SU-DHL-6 (cell line): ENCODE measurements at regions not wholly inside any gene's neighbourhood (a gene's known extent, or its start where the extent isn't known, plus 50 kb on each side); places are given as distances from the start of the nearest gene placed in this dataset.

ENCODE experiments used
- H2AFZ ChIP-seq: fragments of 200-600 bp; sonication (generic); 2 replicates; pipeline ENCODE4 v1.6.1; 2014; ENCODE audit warnings: low read depth, mild to moderate bottlenecking, moderate library complexity, mixed read lengths, antibody characterized with exemption, low read length; ENCODE audit not compliant: severe bottlenecking
- H3F3A ChIP-seq: fragments of 200-600 bp; shearing (Covaris generic); 2 replicates; pipeline ENCODE4 v1.6.0; 2016; ENCODE audit warnings: antibody characterized with exemption, mild to moderate bottlenecking; ENCODE audit not compliant: insufficient read depth
- H3K27ac ChIP-seq: fragments of 200-600 bp; sonication (generic); 2 replicates; pipeline ENCODE4 v1.5.1; 2016; ENCODE audit warnings: low read depth, mild to moderate bottlenecking, low read length, moderate library complexity, mixed read lengths
- H3K27me3 ChIP-seq: fragments of 200-600 bp; sonication (generic), shearing (Covaris generic); 2 replicates; pipeline ENCODE4 v1.6.0; 2014; ENCODE audit warnings: mild to moderate bottlenecking, low read length
- H3K36me3 ChIP-seq: fragments of 200-600 bp; sonication (generic); 2 replicates; pipeline ENCODE4 v1.6.1; 2014; ENCODE audit warnings: mild to moderate bottlenecking, low read length, mixed read lengths
- H3K4me2 ChIP-seq: fragments of 300-600, 200-600 bp; shearing (Covaris generic), sonication (generic); 2 replicates; pipeline ENCODE4 v1.6.0; 2014; ENCODE audit warnings: low read length, low read depth, mild to moderate bottlenecking; ENCODE audit not compliant: poor library complexity, severe bottlenecking
- H3K4me3 ChIP-seq: fragments of 200-600 bp; sonication (generic); 2 replicates; pipeline ENCODE4 v1.5.1; 2014; ENCODE audit warnings: antibody characterized with exemption, low read length, mild to moderate bottlenecking, mixed read lengths; ENCODE audit not compliant: insufficient read depth, poor library complexity, severe bottlenecking
- H3K79me2 ChIP-seq: fragments of 200-600 bp; sonication (generic); 2 replicates; pipeline ENCODE4 v1.6.1; 2014; ENCODE audit warnings: mild to moderate bottlenecking, low read length, moderate library complexity; ENCODE audit not compliant: insufficient read depth
- H3K9ac ChIP-seq: fragments of 200-600 bp; sonication (generic); 2 replicates; pipeline ENCODE4 v1.7.0; 2014; ENCODE audit warnings: mild to moderate bottlenecking, low read length
- H3K9me2 ChIP-seq: fragments of 200-600 bp; sonication (generic); replicated peaks from 2 replicates; pipeline ENCODE4 v1.6.1; 2014; ENCODE audit warnings: low read length; ENCODE audit not compliant: insufficient read depth
- H3K9me3 ChIP-seq: fragments of 200-600 bp; sonication (generic); 2 replicates; pipeline ENCODE4 v1.6.1; 2014; ENCODE audit warnings: low read length, mixed read lengths; ENCODE audit not compliant: insufficient read depth
- H4K20me1 ChIP-seq: fragments of 200-600 bp; sonication (generic); 2 replicates; pipeline ENCODE4 v1.6.1; 2014; ENCODE audit warnings: low read depth, mild to moderate bottlenecking, antibody characterized with exemption, low read length, moderate library complexity, mixed read lengths
- CTCF ChIP-seq: fragments of 200-600 bp; sonication (generic); IDR thresholded peaks from one replicate; pipeline ENCODE4 v1.5.1; 2017; ENCODE audit warnings: antibody characterized with exemption, mild to moderate bottlenecking, low read length, moderate library complexity; ENCODE audit not compliant: insufficient read depth, poor library complexity, severe bottlenecking
- EZH2phosphoT487 ChIP-seq: fragments of 200-600 bp; sonication (generic), shearing (Covaris generic); conservative IDR thresholded peaks from 2 replicates; pipeline ENCODE4 v1.6.1; 2018; ENCODE audit warnings: mild to moderate bottlenecking, antibody characterized with exemption, low read length, moderate library complexity, mixed read lengths

- H3K9me3 ChIP-seq: no peaks in the 10 kb centered on the region
- no peak overlapping the region for H3K4me2 ChIP-seq
- no peak overlapping the region for H3K9ac ChIP-seq
- no peak for TF ChIP-seq CTCF
- no peak for TF ChIP-seq EZH2phosphoT487
- H3K27me3 ChIP-seq: no peaks in the 10 kb centered on the region
- no peak overlapping the region for H3K4me3 ChIP-seq
- no peak overlapping the region for H3K27ac ChIP-seq
- no peaks in the 10 kb centered on the region for H3K9me2 ChIP-seq
- no peaks in the 10 kb centered on the region for H3K79me2 ChIP-seq
- H4K20me1 ChIP-seq: no peaks in the 10 kb centered on the region
- H3K36me3 ChIP-seq: no peaks in the 10 kb centered on the region
- H3F3A ChIP-seq: no peaks in the 10 kb centered on the region
- H2AFZ ChIP-seq: no peak overlapping the region
These were observed 145.0 kb upstream of the MCTP2 start for GRCh38 chr15:94086341-94086740.

DNA sequence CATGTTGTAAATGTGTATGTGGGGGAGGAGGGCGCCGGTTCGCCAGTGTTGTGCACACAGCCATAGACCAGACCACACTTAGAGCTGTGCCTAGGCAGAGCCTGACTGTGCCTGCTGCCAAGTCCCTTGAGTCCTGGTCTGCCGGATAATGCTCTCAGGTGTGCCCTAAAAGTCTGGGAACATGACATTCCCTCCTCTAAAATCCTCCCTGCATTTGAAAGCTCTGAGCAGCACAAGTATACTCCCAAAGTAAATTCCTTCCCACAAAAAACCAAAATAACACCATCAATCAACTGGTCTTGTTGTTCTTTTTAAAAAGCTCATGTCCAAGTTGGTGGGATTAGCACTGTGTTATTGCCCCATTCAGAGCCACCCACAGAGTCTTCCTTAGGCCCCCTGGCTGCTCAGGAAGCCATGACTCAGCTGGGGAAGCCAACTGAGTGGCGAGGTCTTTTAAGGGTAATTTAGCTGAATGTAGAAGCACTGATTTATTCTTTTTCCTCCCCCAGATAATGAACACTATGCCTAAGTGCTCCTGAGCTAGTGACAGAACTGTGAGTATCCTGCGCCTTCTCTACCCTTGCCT, 147.8 kb upstream of the MCTP2 start:
- Histone ChIP-seq H3F3A (no peaks in the 10 kb centered on the region), H3K4me3 (no peak overlapping the region), H3K36me3 (no peaks in the 10 kb centered on the region), H3K27ac (no peak overlapping the region), H3K9ac (no peak overlapping the region), H4K20me1 (no peaks in the 10 kb centered on the region), H3K79me2 (no peaks in the 10 kb centered on the region), H3K9me3 (no peaks in the 10 kb centered on the region), H3K27me3 (no peaks in the 10 kb centered on the region), H3K9me2 (no peaks in the 10 kb centered on the region), H3K4me2 (no peak overlapping the region), H2AFZ (no peak overlapping the region)
- TF ChIP-seq EZH2phosphoT487 (no peak), CTCF (no peak)

DNA sequence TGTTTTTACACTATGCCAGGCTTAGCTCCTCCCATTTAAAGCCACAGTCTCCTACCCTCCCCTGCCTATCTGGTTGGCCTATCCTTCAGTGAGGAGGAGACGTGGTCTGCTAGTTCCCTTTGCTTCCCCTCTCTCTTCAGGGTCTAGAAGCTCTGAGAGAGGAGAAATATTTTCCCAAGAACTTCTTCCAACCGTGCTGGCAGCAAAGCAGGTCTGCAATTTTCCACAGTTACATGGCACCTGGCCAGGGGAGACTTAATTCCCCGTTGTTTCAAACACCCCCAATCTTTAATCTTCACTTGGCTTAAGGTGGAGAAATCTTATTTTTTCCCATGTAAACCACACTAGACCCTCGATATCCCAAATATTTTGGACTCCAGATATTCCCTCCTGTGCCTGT, 149.5 kb upstream of the MCTP2 start:
- Histone ChIP-seq H4K20me1 (no peaks in the 10 kb centered on the region), H3K4me3 (no peak overlapping the region), H3K36me3 (no peaks in the 10 kb centered on the region), H3K9ac (no peak overlapping the region), H2AFZ (no peak overlapping the region), H3K4me2 (no peak overlapping the region), H3K9me2 (no peaks in the 10 kb centered on the region), H3F3A (no peaks in the 10 kb centered on the region), H3K9me3 (no peaks in the 10 kb centered on the region), H3K27ac (no peak overlapping the region), H3K27me3 (no peaks in the 10 kb centered on the region), H3K79me2 (no peaks in the 10 kb centered on the region)
- TF ChIP-seq EZH2phosphoT487: no peak
- no peak for TF ChIP-seq CTCF
